Pancreas (tissue), 10 donors: ENCODE measurements at regions not wholly inside any gene's neighbourhood (a gene's known extent, or its start where the extent isn't known, plus 50 kb on each side); places are given as distances from the start of the nearest gene placed in this dataset.

Experiments used
- ATAC-seq, 4 donors: fragments of 200-7000 bp; cut with Tn5 transposase; one replicate each; pipeline versions ENCODE4 v1.8.0 to v1.9.1; 2020; ENCODE audit warnings: mild to moderate bottlenecking in 4 of 4, moderate library complexity in 4 of 4
- DNase-seq, 6 donors: peaks; one replicate each; pipeline ENCODE4 v3.0.0-alpha.2; 2020
- FAIRE-seq: peaks from 2 replicates; lab custom pipeline; 2012; peaks lifted over from hg19 to GRCh38; lab: Jason Lieb, UNC
- H3K27ac ChIP-seq, 4 donors: fragments of 200-600 bp; sonication (generic); 1 replicate in 3 of 4; 2 replicates in 1 of 4; pipeline versions ENCODE4 v1.5.0 to v1.8.0; 2020
- H3K27me3 ChIP-seq, 4 donors: fragments of 200-600 bp; one replicate each; pipeline ENCODE4 v1.8.0; 2021
- H3K36me3 ChIP-seq, 3 donors: fragments of 200-600 bp; sonication (generic) in 1 of 3; one replicate each; pipeline versions ENCODE4 v1.5.0 to v1.8.0; 2020 to 2021
- H3K4me1 ChIP-seq, 3 donors: fragments of 200-600 bp; one replicate each; pipeline ENCODE4 v1.8.0; 2021
- H3K4me3 ChIP-seq, 4 donors: fragments of 200-600 bp; sonication (generic) in 2 of 4; one replicate each; pipeline versions ENCODE4 v1.5.0 to v1.8.0; 2020 to 2021
- H3K9me3 ChIP-seq, 4 donors: fragments of 200-600 bp; one replicate each; pipeline ENCODE4 v1.8.0; 2021
- CTCF ChIP-seq, 4 donors: fragments of 200-600 bp; sonication (generic) in 3 of 4; IDR thresholded peaks; one replicate each; pipeline versions ENCODE4 v1.5.0 to v1.8.0; 2021; ENCODE audit warnings: antibody characterized with exemption in 4 of 4
- WGBS, 2 donors: extraction: QIAGEN DNeasy Blood & Tissue Kit; methylation state at CpG; one replicate each; pipeline ENCODE4 v1.1.7; 2013; 5-methylcytosine and 5-hydroxymethylcytosine counted together
- intact Hi-C, 3 donors: fragments of 100-400 bp; cut with DNase I; formaldehyde crosslinking; loops; one replicate each; pipeline versions ENCODE4 v1.11.1 to v1.14.2; 2022
- donor health status: healthy with polysubstance abuse.
- donor health status: DM: no; HTN: no; CAD: no; lungs with moderate emphysema.
- donor health status: DM: no; HTN: no; CAD: no.
- donor health status: control.
- donor health status: control.
- donor health status: Bipolar disorder and iron deficiency.
- donor health status: DM: yes; HTN: yes; CAD: no.
- donor health status: DM: no; HTN: no; CAD: no.
- donor health status: DM: no; HTN: no; CAD: no.
- donor health status: DM: yes; HTN: yes; CAD: no.

- FAIRE-seq = no peak
- no peaks in the 10 kb centered on the region for H3K36me3 ChIP-seq
- H3K9me3 ChIP-seq = peaks cover 0 to 5% (median 0%) of the 10 kb centered on the region in 4 donors
- no peaks in the 10 kb centered on the region for H3K4me1 ChIP-seq
- intact Hi-C loops = no loop called here
- 65 to 72% methylated on average over 3 of the region's 3 CpGs for WGBS, 2 donors
- ATAC-seq = no peak
- no peak for TF ChIP-seq CTCF (IDR thresholded peaks at IDR 0.05)
- H3K4me3 ChIP-seq = no peak overlapping the region
- DNase-seq = no peak
- no peak overlapping the region for H3K27ac ChIP-seq
- H3K27me3 ChIP-seq = no peaks in the 10 kb centered on the region
These were observed 72.0 kb upstream of the MSX1 start for GRCh38 chr4:4787421-4787820.

GRCh38 chr4:4784379-4784778 lies 75.1 kb upstream of the MSX1 start:
- no peaks in the 10 kb centered on the region for H3K27me3 ChIP-seq
- H3K27ac ChIP-seq = no peak overlapping the region
- TF ChIP-seq CTCF (IDR thresholded peaks at IDR 0.05) = no peak
- no peaks in the 10 kb centered on the region for H3K36me3 ChIP-seq
- H3K9me3 ChIP-seq = peaks cover 0 to 5% (median 0%) of the 10 kb centered on the region in 4 donors
- no peaks in the 10 kb centered on the region for H3K4me1 ChIP-seq
- intact Hi-C loops = no loop called here
- no peak for FAIRE-seq
- no peak for ATAC-seq
- 36 to 43% methylated on average over 5 of the region's 5 CpGs for WGBS, 2 donors
- H3K4me3 ChIP-seq = no peak overlapping the region
- DNase-seq = no peak

- ATAC-seq = no peak
- no peaks in the 10 kb centered on the region for H3K4me1 ChIP-seq
- intact Hi-C loops = no loop called here
- no peak for DNase-seq
- H3K36me3 ChIP-seq = no peaks in the 10 kb centered on the region
- no peak overlapping the region for H3K4me3 ChIP-seq
- 52 to 60% methylated on average over 8 of the region's 8 CpGs for WGBS, 2 donors
- no peak overlapping the region for H3K27ac ChIP-seq
- TF ChIP-seq CTCF (IDR thresholded peaks at IDR 0.05) = no peak
- FAIRE-seq = no peak
- peaks cover 0 to 5% (median 0%) of the 10 kb centered on the region in 4 donors for H3K9me3 ChIP-seq
- H3K27me3 ChIP-seq = no peaks in the 10 kb centered on the region
These were observed 75.6 kb upstream of the MSX1 start for GRCh38 chr4:4783847-4784246.

GRCh38 chr4:4782969-4783368 lies 76.5 kb upstream of the MSX1 start:
- Histone ChIP-seq H3K36me3 (no peaks in the 10 kb centered on the region), H3K27me3 (no peaks in the 10 kb centered on the region), H3K4me3 (no peak overlapping the region), H3K9me3 (no peaks in the 10 kb centered on the region), H3K27ac (no peak overlapping the region), H3K4me1 (no peaks in the 10 kb centered on the region)
- ATAC-seq (peak in 1 of 4 donors; percentile 47), DNase-seq (no peak), FAIRE-seq (no peak)
- intact Hi-C loops = no loop called here
- 73 to 81% methylated on average over 8 of the region's 8 CpGs for WGBS, 2 donors
- no peak for TF ChIP-seq CTCF (IDR thresholded peaks at IDR 0.05)

GRCh38 chr4:4781936-4782707 lies 77.3 kb upstream of the MSX1 start:
- H3K27ac ChIP-seq = no peak overlapping the region
- FAIRE-seq = no peak
- no peak overlapping the region for H3K4me3 ChIP-seq
- TF ChIP-seq CTCF (IDR thresholded peaks at IDR 0.05) = no peak
- WGBS, 2 donors = 60 to 68% methylated on average over 14 of the region's 14 CpGs
- no peak for ATAC-seq
- no peak for DNase-seq
- no peaks in the 10 kb centered on the region for H3K27me3 ChIP-seq
- no peaks in the 10 kb centered on the region for H3K9me3 ChIP-seq
- intact Hi-C loops = no loop called here
- no peaks in the 10 kb centered on the region for H3K36me3 ChIP-seq
- H3K4me1 ChIP-seq = no peaks in the 10 kb centered on the region
